WTC11 (cell line): ENCODE measurements at regions not wholly inside any gene's neighbourhood (a gene's known extent, or its start where the extent isn't known, plus 50 kb on each side); places are given as distances from the start of the nearest gene placed in this dataset.

ENCODE experiments used
- ATF2 ChIP-seq: sonication (generic); formaldehyde crosslinking; IDR thresholded peaks from 2 replicates; pipeline ENCODE4 v1.8.1; 2022; ENCODE audit warnings: low read depth, missing genetic modification reagents, borderline replicate concordance
- ATF6 ChIP-seq: sonication (generic); formaldehyde crosslinking; IDR thresholded peaks from 2 replicates; pipeline ENCODE4 v1.8.1; 2023; ENCODE audit warnings: mild to moderate bottlenecking, missing genetic modification reagents
- CREB1 ChIP-seq: sonication (generic); formaldehyde crosslinking; IDR thresholded peaks from 2 replicates; pipeline ENCODE4 v1.8.0; 2023; ENCODE audit warnings: mild to moderate bottlenecking, missing genetic modification reagents
- TEAD1 ChIP-seq: sonication (generic); formaldehyde crosslinking; IDR thresholded peaks from 2 replicates; pipeline ENCODE4 v1.8.0; 2022; ENCODE audit warnings: mild to moderate bottlenecking, missing genetic modification reagents
- USF2 ChIP-seq: sonication (generic); formaldehyde crosslinking; IDR thresholded peaks from 2 replicates; pipeline ENCODE4 v1.8.1; 2023; ENCODE audit warnings: mild to moderate bottlenecking, missing genetic modification reagents, moderate library complexity

GRCh38 chr1:221122501-221122900, 243.3 kb downstream of the HLX start:
- no peak for TF ChIP-seq ATF2
- TF ChIP-seq CREB1 (CRISPR knock-in tag), result no peak
- TF ChIP-seq TEAD1, result no peak
- TF ChIP-seq USF2 (CRISPR knock-in tag), result no peak
- no peak for TF ChIP-seq ATF6 (CRISPR knock-in tag)
